ENCODE measurements at regions not wholly inside any gene's neighbourhood (a gene's known extent, or its start where the extent isn't known, plus 50 kb on each side); places are given as distances from the start of the nearest gene placed in this dataset.

- TF ChIP-seq CTCF (IDR thresholded peaks at IDR 0.05) = no peak
- TF ChIP-seq CHD2 (IDR thresholded peaks at IDR 0.05; ENCODE audit: low read length, partially characterized antibody) = no peak
- no peak for TF ChIP-seq GATA2 (CRISPR knock-in tag; IDR thresholded peaks at IDR 0.05)
- TF ChIP-seq MAX (IDR thresholded peaks at IDR 0.05; ENCODE audit: low read depth) = no peak
- no peak for TF ChIP-seq GABPA (IDR thresholded peaks at IDR 0.05; ENCODE audit: low read depth)
- TF ChIP-seq FOXM1 (IDR thresholded peaks at IDR 0.05; ENCODE audit: low read depth) = no peak
- no peak for TF ChIP-seq POLR2AphosphoS5 (IDR thresholded peaks at IDR 0.05; ENCODE audit: low read depth, low read length)
- TF ChIP-seq NRF1 (IDR thresholded peaks at IDR 0.05; ENCODE audit: low read depth, low read length) = no peak
- TF ChIP-seq RFX5 (IDR thresholded peaks at IDR 0.05; ENCODE audit: low read length) = no peak
- TF ChIP-seq TAF1 (IDR thresholded peaks at IDR 0.05; ENCODE audit: borderline replicate concordance, low read depth, low read length) = no peak
Measured at GRCh38 chr21:41024341-41024740, 143.6 kb upstream of the BACE2 start.

Data from SK-N-SH (cell line).